Body of pancreas (tissue), 4 donors: ENCODE measurements at regions not wholly inside any gene's neighbourhood (a gene's known extent, or its start where the extent isn't known, plus 50 kb on each side); places are given as distances from the start of the nearest gene placed in this dataset.

Experiments used
- CTCF ChIP-seq, 7 experiments: fragments of 450-650 bp in 4 of 7; fragments of 200-600 bp in 3 of 7; sonication (generic) in 3 of 7; IDR thresholded peaks; one replicate each; pipeline ENCODE4 v1.5.1; 2016 to 2019; ENCODE audit warnings: antibody characterized with exemption in 7 of 7
- POLR2A ChIP-seq, 3 donors: fragments of 450-650 bp; IDR thresholded peaks; one replicate each; pipeline ENCODE4 v1.6.1; 2016; ENCODE audit warnings: antibody characterized with exemption in 3 of 3, mild to moderate bottlenecking in 2 of 3

GRCh38 chr4:151887816-151888180, 127.0 kb upstream of the GATB start:
- TF ChIP-seq CTCF (IDR thresholded peaks at IDR 0.05): no peak
- no peak for TF ChIP-seq POLR2A (IDR thresholded peaks at IDR 0.05)
